Activated CD4-positive, alpha-beta T cell treated with anti-CD3 and anti-CD28 coated beads for 36 hours (primary cell): ENCODE measurements at regions not wholly inside any gene's neighbourhood (a gene's known extent, or its start where the extent isn't known, plus 50 kb on each side); places are given as distances from the start of the nearest gene placed in this dataset.

ENCODE experiments used
- ATAC-seq: fragments of 200-7000 bp; cut with Tn5 transposase; one replicate; pipeline ENCODE4 v1.10.0; 2021; ENCODE audit warnings: mild to moderate bottlenecking, moderate library complexity
- CTCF ChIA-PET: fragments of 350-600 bp; sonication (Branson Sonifier 250); formaldehyde crosslinking; loops from one replicate; lab custom pipeline; 2021; ENCODE audit warnings: antibody characterized with exemption; lab: Charles Lee
- POLR2A ChIA-PET: fragments of 350-600 bp; sonication (Branson Sonifier 250); formaldehyde crosslinking; loops from one replicate; lab custom pipeline; 2021; ENCODE audit warnings: antibody characterized with exemption, inconsistent platforms; lab: Charles Lee
- DNase-seq: peaks from one replicate; pipeline ENCODE4 v3.0.0-alpha.2; 2020
- H3K27ac Mint-ChIP-seq: one replicate; pipeline ENCODE4 v1.8.0; 2021; ENCODE audit warnings: mixed read lengths
- H3K27me3 Mint-ChIP-seq: one replicate; pipeline ENCODE4 v1.8.0; 2021; ENCODE audit warnings: mixed read lengths
- H3K36me3 Mint-ChIP-seq: one replicate; pipeline ENCODE4 v1.8.0; 2021; ENCODE audit warnings: low read depth, mixed read lengths
- H3K4me1 Mint-ChIP-seq: one replicate; pipeline ENCODE4 v1.8.0; 2021; ENCODE audit warnings: mixed read lengths
- H3K4me3 Mint-ChIP-seq: one replicate; pipeline ENCODE4 v1.8.0; 2021; ENCODE audit warnings: mild to moderate bottlenecking, moderate library complexity, mixed read lengths
- H3K9me3 Mint-ChIP-seq: one replicate; pipeline ENCODE4 v1.8.0; 2021; ENCODE audit warnings: low read depth, mixed read lengths
- intact Hi-C, 2 experiments: fragments of 100-400 bp; cut with DNase I in 1 of 2; cut with micrococcal nuclease in 1 of 2; formaldehyde crosslinking; loops; one replicate each; pipeline versions ENCODE4 v1.14.2 to v1.15.1; 2022 to 2024; cut with DNase I, micrococcal nuclease

DNA sequence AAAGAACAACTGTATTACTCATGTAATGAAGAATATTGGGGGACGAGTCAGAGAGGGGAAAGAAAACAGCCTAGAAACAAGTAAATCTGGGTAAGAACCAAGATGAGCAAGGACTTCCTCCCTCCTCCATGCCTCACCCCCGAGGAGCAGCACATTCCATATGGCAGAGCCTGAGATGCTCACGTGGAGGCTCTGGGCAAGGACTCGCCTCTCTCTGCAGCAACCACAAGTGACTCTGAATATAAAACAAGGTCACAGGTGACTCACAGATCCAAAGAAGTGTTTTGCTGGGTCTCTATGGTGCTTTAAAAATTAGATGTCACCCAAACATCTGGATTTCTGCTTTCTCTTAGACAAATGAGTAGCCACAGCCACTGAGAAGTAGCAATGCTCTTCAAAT, 453.0 kb upstream of the SULF2 start:
- Mint-ChIP-seq H3K27ac (no peak overlapping the region), H3K9me3 (no peaks in the 10 kb centered on the region), H3K36me3 (no peaks in the 10 kb centered on the region), H3K27me3 (no peaks in the 10 kb centered on the region), H3K4me1 (no peaks in the 10 kb centered on the region), H3K4me3 (no peak overlapping the region)
- ChIA-PET POLR2A (no interaction called here), CTCF (no interaction called here)
- DNase-seq (no peak), ATAC-seq (no peak)
- intact Hi-C loops, result no loop called here

DNA sequence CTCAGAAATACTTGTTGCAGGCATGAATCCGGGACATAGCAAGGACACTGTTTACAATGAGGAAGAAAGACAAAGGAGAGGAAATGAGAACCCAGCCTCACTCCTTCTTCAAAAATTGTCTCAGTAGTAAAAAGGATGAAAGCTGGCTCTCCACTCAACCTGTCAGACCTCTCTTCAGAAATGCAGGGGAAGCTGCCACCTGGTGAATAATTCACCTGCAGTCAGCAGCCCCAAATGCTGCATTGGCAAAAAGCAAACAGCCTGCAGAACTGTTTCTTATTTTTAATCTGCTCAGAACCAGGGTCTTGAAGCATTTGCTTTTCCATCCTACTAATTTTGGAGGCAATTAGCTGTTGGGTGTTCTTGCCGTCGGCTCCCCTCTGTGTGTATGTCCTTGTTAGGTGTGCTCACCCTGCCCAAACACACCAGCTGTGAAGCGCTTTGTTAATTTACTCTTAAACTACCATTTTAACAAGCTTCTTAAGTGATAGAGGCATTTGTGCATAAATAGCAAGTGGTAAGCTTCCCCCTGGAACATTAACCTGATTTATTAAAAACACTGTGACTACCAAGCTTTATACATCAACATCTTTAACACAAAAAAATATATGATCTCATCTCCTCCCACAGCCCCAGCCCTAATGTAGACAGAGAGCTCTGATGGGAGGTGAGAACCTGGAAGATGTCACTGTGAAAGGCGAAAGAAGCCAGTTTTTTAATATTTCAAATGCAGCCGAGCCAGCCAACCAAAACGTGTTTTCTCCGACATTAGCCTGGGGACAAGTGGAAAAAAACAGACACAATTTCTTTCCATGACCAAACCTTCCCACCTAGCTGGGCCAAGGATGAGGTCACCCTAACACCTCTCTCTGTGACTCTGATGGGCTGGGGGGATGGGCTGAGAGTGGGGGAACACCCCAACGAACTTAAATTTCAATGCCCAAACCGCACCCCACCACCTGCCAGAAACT, 451.0 kb upstream of the SULF2 start:
- Mint-ChIP-seq H3K4me3 (no peak overlapping the region), H3K27ac (no peak overlapping the region), H3K27me3 (no peaks in the 10 kb centered on the region), H3K9me3 (peaks cover 9% of the 10 kb centered on the region), H3K4me1 (no peaks in the 10 kb centered on the region), H3K36me3 (no peaks in the 10 kb centered on the region)
- ChIA-PET CTCF (interaction anchor here (0.8 kb wide), 1 partner anchor 30 kb away, joined by 3 read pairs; no protein-coding TSS in a partner anchor), POLR2A (no interaction called here)
- ATAC-seq (no peak), DNase-seq (no peak)
- intact Hi-C loops, result no loop called here

DNA sequence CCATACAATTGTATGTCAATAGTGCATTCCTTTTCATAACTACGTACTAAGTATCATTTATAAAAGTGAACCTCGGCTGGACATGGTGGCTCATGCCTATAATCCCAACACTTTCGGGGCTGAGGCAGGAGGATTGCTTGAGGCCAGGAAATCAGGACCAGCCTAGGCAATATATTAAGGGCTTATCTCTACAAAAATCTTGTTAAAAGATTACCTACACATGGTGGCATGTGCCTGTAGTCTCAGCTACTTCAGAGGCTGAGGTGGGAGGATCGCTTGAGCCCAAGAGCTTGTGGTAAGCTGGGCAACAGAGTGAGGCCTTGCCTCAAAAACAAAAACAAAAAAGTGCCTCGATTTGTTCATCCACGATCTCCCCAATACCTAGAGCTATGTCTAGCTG, 449.7 kb upstream of the SULF2 start:
- H3K4me1 Mint-ChIP-seq, result no peaks in the 10 kb centered on the region
- no peak overlapping the region for H3K27ac Mint-ChIP-seq
- CTCF ChIA-PET, result no interaction called here
- no peak for ATAC-seq
- intact Hi-C loops, result no loop called here
- no peak overlapping the region for H3K4me3 Mint-ChIP-seq
- H3K36me3 Mint-ChIP-seq, result no peaks in the 10 kb centered on the region
- POLR2A ChIA-PET, result no interaction called here
- H3K27me3 Mint-ChIP-seq, result no peaks in the 10 kb centered on the region
- peaks cover 10% of the 10 kb centered on the region for H3K9me3 Mint-ChIP-seq
- DNase-seq, result no peak

DNA sequence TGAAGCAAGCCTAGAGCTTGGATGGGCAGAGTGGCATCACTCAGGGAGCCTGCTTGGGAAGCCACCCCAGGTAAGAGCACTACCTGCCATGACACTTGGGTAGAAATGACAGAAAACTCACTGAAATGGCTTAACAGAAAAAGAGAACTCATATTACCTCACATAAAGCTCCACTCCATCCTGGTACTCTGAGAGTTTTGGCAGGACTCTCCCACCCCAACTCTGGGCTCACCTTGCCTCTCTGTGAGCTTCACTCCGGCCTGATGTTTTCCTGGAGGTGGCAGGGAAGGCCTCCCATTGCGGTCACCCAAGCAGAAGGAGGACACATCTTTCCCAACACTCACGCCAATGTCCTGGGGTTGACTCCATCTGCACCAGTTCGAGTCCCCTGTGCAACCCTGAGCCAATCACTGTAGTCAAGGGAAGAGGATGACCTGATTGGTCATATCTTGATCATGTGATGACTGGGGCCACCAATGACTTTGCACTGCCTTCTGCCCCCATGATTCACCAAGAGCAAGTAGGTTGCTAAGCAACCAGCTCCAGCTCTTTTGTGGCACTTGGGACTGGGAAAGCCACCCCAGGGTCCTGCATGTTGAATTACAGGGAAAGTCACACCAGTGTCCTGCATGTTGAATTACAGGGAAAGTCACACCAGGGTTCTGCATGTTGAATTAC, 446.1 kb upstream of the SULF2 start:
- peaks cover 2% of the 10 kb centered on the region for H3K27me3 Mint-ChIP-seq
- no peaks in the 10 kb centered on the region for H3K36me3 Mint-ChIP-seq
- ChIA-PET CTCF (no interaction called here), POLR2A (no interaction called here)
- peaks cover 10% of the 10 kb centered on the region for H3K9me3 Mint-ChIP-seq
- H3K4me1 Mint-ChIP-seq, result no peaks in the 10 kb centered on the region
- intact Hi-C loops, result no loop called here
- ATAC-seq (no peak), DNase-seq (no peak)
- H3K4me3 Mint-ChIP-seq, result no peak overlapping the region
- no peak overlapping the region for H3K27ac Mint-ChIP-seq

DNA sequence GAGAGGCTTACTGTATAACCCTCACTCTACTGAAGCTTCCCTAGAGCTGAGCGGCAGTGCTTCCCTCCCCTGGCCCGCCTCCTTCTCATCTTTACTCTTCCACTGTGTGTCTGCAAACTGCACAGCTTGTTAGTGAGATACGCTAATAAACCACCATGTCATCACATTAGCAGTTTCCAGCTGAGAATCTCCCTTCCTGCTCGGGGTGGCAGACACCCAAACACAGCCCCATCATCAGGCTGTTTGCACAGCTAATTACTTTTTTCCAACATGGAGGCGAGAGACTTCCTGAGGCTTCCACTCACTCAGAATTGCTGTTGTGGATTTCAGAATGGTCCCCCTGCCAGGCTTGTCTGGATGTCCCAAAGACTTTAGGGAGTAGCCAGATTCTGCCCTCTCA, 444.9 kb upstream of the SULF2 start:
- intact Hi-C loops, result no loop called here
- Mint-ChIP-seq H3K36me3 (no peaks in the 10 kb centered on the region), H3K27me3 (peaks cover 2% of the 10 kb centered on the region), H3K9me3 (peaks cover 10% of the 10 kb centered on the region), H3K4me3 (no peak overlapping the region), H3K27ac (no peak overlapping the region), H3K4me1 (no peaks in the 10 kb centered on the region)
- CTCF ChIA-PET, result interaction anchor here (0.6 kb wide), 1 partner anchor 28 kb away, joined by 3 read pairs; no protein-coding TSS in a partner anchor
- DNase-seq, result no peak
- POLR2A ChIA-PET, result no interaction called here
- ATAC-seq, result no peak

DNA sequence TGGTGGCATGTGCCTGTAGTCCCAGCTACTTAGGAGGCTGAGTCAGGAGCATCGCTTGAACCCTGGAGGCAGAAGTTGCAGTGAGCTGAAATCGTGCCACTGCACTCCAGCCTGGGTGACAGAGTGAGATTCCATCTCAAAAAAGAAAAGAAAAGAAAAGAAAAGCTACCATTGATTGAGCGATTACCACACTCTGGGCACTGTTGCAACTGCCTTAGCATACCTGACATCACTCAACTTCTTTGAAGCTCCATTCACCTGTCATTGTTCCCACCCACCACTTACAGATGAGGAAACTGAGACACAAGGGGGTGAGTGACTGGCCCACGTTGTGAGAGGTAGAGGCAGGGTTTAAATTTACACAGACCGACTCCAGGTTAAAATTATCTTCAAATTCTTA, 442.1 kb upstream of the SULF2 start:
- Mint-ChIP-seq H3K27ac (no peak overlapping the region), H3K9me3 (peaks cover 6% of the 10 kb centered on the region), H3K4me1 (no peaks in the 10 kb centered on the region), H3K4me3 (no peak overlapping the region), H3K36me3 (no peaks in the 10 kb centered on the region), H3K27me3 (peaks cover 2% of the 10 kb centered on the region)
- ChIA-PET POLR2A (no interaction called here), CTCF (interaction anchor here (0.8 kb wide), 1 partner anchor 23 kb away, joined by 3 read pairs; no protein-coding TSS in a partner anchor)
- ATAC-seq (no peak), DNase-seq (no peak)
- intact Hi-C loops, result no loop called here

DNA sequence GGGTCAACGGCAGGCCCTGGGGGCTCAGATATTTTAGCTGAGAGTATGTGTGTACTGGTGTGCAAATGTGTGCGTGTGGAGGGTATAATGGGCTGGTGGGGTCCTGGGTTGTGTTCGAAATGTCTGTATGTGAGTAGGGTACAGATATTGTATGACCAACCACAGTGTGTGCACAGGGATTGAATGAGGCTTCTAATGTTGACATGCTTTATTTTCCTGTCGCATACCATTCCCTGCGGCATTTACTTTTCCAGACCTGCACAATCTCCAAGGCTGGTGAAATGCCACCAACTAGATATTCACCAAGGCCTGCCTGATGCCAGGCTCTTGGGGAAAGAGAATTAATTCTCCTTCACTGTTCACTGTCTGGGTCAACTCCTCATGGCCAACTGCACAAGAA, 441.4 kb upstream of the SULF2 start:
- Mint-ChIP-seq H3K27me3 (peaks cover 2% of the 10 kb centered on the region), H3K36me3 (no peaks in the 10 kb centered on the region), H3K9me3 (peaks cover 5% of the 10 kb centered on the region), H3K4me1 (no peaks in the 10 kb centered on the region), H3K27ac (no peak overlapping the region), H3K4me3 (no peak overlapping the region)
- POLR2A ChIA-PET, result no interaction called here
- DNase-seq (no peak), ATAC-seq (no peak)
- intact Hi-C loops, result no loop called here
- CTCF ChIA-PET, result interaction anchor here (0.5 kb wide), 1 partner anchor 11 kb away, joined by 3 read pairs; no protein-coding TSS in a partner anchor

DNA sequence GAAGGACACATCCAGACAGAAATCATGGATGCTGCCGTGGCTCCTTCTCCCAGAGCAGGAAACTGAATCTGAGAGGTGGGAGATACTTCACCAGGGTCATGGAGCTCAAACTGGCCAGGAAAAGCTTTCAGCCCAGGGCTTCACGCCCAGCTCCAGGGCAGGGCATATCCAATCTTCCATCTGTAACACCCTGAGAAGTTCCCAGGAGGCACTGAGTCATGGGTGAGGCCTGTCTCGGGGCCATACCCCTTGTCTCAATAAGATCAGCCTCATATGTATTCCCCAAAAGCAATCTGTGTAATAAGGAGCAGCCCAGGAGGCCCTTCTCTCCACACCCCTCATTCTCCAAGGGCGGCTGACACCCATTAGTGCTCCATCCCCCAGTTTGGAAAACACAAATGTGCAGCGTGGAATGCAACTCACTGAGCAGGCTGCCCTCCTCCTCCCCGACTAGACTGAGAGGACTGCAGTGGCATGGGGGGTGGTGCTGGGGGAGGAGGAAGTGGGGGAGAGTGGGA, 439.3 kb upstream of the SULF2 start:
- Mint-ChIP-seq H3K27ac (no peak overlapping the region), H3K4me3 (no peak overlapping the region), H3K36me3 (no peaks in the 10 kb centered on the region), H3K4me1 (no peaks in the 10 kb centered on the region), H3K27me3 (peaks cover 2% of the 10 kb centered on the region), H3K9me3 (no peaks in the 10 kb centered on the region)
- CTCF ChIA-PET, result no interaction called here
- intact Hi-C loops, result no loop called here
- POLR2A ChIA-PET, result no interaction called here
- ATAC-seq, result no peak
- DNase-seq, result no peak

DNA sequence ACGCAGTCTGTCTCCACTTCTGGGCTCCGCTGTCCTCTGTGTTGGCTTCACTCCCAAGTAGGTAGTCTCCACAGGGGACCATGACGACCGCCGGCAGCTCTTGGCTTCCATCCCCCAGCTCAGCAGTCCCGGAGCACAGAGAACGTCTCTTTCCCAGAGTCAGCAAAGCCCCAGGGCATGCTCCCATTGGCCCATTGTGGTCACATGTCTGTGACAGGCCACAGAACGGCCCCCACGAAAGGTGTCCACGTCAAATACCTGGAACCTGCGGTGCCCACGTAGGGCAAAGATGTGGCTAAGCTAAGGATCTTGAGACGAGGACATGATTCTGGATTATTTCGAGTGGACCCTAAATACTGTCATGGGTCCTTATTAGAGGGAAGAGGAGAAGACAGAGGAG, 438.4 kb upstream of the SULF2 start:
- no peaks in the 10 kb centered on the region for H3K4me1 Mint-ChIP-seq
- CTCF ChIA-PET, result no interaction called here
- POLR2A ChIA-PET, result no interaction called here
- H3K36me3 Mint-ChIP-seq, result no peaks in the 10 kb centered on the region
- no peaks in the 10 kb centered on the region for H3K9me3 Mint-ChIP-seq
- DNase-seq, result no peak
- ATAC-seq, result no peak
- H3K4me3 Mint-ChIP-seq, result no peak overlapping the region
- H3K27ac Mint-ChIP-seq, result no peak overlapping the region
- peaks cover 2% of the 10 kb centered on the region for H3K27me3 Mint-ChIP-seq
- intact Hi-C loops, result no loop called here

DNA sequence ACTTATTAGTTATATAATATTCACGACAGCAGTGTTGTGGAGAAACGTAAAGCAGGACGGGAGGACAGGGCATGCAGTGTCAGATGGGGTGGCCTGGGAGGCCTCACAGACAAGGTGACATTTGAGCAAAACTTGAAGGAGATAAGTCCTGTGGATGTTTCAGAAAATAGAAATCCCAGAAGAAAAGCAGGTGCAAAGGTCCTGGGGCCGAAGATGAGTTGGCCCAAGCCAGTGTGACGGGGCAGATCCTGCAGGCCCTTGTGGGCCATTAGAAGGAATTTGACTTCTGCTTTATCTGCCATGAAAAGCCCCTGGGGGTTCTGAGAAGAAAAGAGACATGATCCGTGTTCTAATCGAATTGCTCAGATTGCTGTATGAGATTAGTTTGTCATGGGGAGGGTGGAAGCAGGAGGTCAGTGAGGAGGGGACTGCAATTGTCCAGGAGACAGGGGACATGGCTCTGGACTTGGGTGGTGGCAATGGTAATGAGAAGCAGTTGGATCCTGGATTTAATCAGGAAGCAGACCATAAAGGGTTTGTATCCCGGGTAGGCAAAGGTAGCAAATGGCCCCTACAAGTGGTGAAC, 437.4 kb upstream of the SULF2 start:
- intact Hi-C loops, result no loop called here
- ChIA-PET CTCF (no interaction called here), POLR2A (no interaction called here)
- Mint-ChIP-seq H3K4me3 (no peak overlapping the region), H3K36me3 (no peaks in the 10 kb centered on the region), H3K9me3 (no peaks in the 10 kb centered on the region), H3K27me3 (peaks cover 2% of the 10 kb centered on the region), H3K27ac (no peak overlapping the region), H3K4me1 (no peaks in the 10 kb centered on the region)
- ATAC-seq, result no peak
- DNase-seq, result no peak

DNA sequence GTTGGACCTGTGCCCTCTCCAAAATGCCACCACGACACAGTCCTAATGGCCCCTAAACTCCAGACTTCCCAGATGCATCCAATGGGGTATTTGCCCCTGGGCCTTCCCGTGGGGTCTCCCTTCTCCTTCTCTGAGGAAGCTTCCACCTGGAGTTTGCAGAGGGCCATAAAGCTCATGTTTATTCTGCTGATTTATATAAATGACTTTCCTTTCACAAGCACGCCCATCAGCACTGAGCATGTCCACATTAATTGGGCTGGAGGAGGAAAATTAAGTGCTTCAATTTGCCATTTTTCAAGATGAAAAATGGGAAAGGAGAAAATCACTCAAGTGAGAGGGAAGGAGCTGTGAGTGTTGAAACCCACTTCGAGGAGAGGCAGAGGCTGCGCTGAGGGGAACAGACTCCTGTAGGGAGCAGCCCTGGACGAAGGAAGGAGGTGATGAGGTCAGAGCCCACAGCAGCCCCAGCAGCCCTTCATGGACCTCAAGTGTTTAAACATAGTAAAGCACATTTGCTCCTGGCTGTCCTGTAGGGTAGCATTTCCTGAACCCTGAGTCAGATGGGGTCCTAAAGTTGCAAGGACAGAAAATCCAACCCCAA, 434.9 kb upstream of the SULF2 start:
- H3K36me3 Mint-ChIP-seq, result no peaks in the 10 kb centered on the region
- ChIA-PET CTCF (interaction anchor here (0.6 kb wide), 1 partner anchor 1489 kb away, joined by 3 read pairs; no protein-coding TSS in a partner anchor), POLR2A (interaction anchor here (0.6 kb wide), 1 partner anchor 1320 kb away, joined by 3 read pairs; no protein-coding TSS in a partner anchor)
- H3K27me3 Mint-ChIP-seq, result peaks cover 1% of the 10 kb centered on the region
- no peaks in the 10 kb centered on the region for H3K4me1 Mint-ChIP-seq
- H3K27ac Mint-ChIP-seq, result no peak overlapping the region
- H3K9me3 Mint-ChIP-seq, result no peaks in the 10 kb centered on the region
- H3K4me3 Mint-ChIP-seq, result no peak overlapping the region
- no peak for ATAC-seq
- no peak for DNase-seq
- intact Hi-C loops, result no loop called here
